ENCODE measurements at regions not wholly inside any gene's neighbourhood (a gene's known extent, or its start where the extent isn't known, plus 50 kb on each side); places are given as distances from the start of the nearest gene placed in this dataset.

DNA sequence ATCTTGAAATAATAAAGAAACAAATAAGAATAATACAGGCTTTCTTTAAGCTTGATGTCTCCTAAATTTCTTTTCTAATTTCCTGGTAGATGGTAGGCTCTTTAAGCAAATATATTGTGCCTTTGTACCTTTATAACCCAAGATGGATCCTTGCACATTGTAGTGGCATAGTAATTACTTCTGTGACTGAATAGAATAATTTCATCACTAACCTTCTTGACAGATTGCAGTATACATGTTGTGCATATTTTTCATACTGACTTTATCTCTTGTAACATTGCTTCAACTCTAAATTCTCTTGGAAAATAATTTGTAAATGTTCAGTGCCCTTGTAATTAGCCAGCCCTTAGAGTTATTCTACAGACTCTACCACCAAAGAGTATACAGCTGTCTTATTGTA lies 1433.8 kb upstream of the GBE1 start:
- Histone ChIP-seq H3K4me3 (ENCODE audit: low read length) (no peak overlapping the region), H3K4me2 (ENCODE audit: low read length) (no peak overlapping the region), H3K79me2 (ENCODE audit: low read length) (no peaks in the 10 kb centered on the region), H3F3A (ENCODE audit: low read length, unreplicated experiment) (no peaks in the 10 kb centered on the region), H2AFZ (ENCODE audit: low read length) (no peak overlapping the region), H3K9ac (ENCODE audit: low read length) (no peak overlapping the region), H3K4me1 (ENCODE audit: insufficient read depth, low read length) (peaks cover 9% of the 10 kb centered on the region), H3K9me2 (replicated peaks; ENCODE audit: low read length) (no peaks in the 10 kb centered on the region), H3K27me3 (ENCODE audit: low read length) (no peaks in the 10 kb centered on the region), H3K36me3 (ENCODE audit: low read depth, low read length) (no peaks in the 10 kb centered on the region), H4K20me1 (ENCODE audit: low read length) (no peaks in the 10 kb centered on the region), H3K27ac (ENCODE audit: low read length) (no peak overlapping the region), H3K9me3 (ENCODE audit: low read length) (no peaks in the 10 kb centered on the region)
- intact Hi-C loops (cut with micrococcal nuclease): no loop called here
- POLR2A ChIA-PET (ENCODE audit: unreplicated experiment): no interaction called here
- no peak for DNase-seq
- TF ChIP-seq EZH2phosphoT487 (IDR thresholded peaks at IDR 0.05; ENCODE audit: borderline replicate concordance, low read length) (no peak), EZH2 (IDR thresholded peaks at IDR 0.05; ENCODE audit: low read length, unreplicated experiment) (no peak)
- TF ChIP-seq, protein P1, sequence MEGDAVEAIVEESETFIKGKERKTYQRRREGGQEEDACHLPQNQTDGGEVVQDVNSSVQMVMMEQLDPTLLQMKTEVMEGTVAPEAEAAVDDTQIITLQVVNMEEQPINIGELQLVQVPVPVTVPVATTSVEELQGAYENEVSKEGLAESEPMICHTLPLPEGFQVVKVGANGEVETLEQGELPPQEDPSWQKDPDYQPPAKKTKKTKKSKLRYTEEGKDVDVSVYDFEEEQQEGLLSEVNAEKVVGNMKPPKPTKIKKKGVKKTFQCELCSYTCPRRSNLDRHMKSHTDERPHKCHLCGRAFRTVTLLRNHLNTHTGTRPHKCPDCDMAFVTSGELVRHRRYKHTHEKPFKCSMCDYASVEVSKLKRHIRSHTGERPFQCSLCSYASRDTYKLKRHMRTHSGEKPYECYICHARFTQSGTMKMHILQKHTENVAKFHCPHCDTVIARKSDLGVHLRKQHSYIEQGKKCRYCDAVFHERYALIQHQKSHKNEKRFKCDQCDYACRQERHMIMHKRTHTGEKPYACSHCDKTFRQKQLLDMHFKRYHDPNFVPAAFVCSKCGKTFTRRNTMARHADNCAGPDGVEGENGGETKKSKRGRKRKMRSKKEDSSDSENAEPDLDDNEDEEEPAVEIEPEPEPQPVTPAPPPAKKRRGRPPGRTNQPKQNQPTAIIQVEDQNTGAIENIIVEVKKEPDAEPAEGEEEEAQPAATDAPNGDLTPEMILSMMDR (conservative IDR thresholded peaks at IDR 0.05; ENCODE audit: low read depth, low read length): no peak
- CTCF ChIA-PET: no interaction called here
- no TSS peak for BruUV-seq (replicated peaks)
- no peak for ATAC-seq

DNA sequence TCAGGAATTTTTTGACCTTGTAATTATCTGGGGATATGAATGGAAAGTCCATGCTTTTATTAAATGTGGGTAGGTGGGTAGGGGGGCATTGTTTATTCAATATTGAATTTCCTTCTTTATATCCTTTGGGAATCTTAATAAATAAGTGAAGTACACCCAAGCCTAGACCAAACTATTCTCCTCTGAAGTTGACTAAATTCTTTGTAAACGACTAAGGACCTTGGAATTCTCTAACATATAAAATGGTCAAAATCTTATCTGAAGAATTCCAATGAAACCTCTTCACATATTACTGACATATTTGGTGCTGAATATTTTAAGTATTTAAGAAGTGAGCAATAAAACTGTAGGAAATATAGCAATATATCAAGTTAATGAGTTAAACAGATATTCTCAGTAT lies 1432.1 kb upstream of the GBE1 start:
- no peak overlapping the region for H3K4me3 ChIP-seq (ENCODE audit: low read length)
- no peaks in the 10 kb centered on the region for H3K79me2 ChIP-seq (ENCODE audit: low read length)
- no peaks in the 10 kb centered on the region for H3K27me3 ChIP-seq (ENCODE audit: low read length)
- POLR2A ChIA-PET (ENCODE audit: unreplicated experiment): no interaction called here
- H3K4me2 ChIP-seq (ENCODE audit: low read length): peak overlapping the region; percentile 12; the same call in 1 of the 2 replicates
- no peaks in the 10 kb centered on the region for H3K36me3 ChIP-seq (ENCODE audit: low read depth, low read length)
- no TSS peak for BruUV-seq (replicated peaks)
- no peaks in the 10 kb centered on the region for H3K9me3 ChIP-seq (ENCODE audit: low read length)
- ATAC-seq (peak; percentile 96), DNase-seq (peak; percentile 75)
- no peaks in the 10 kb centered on the region for H4K20me1 ChIP-seq (ENCODE audit: low read length)
- no peak overlapping the region for H2AFZ ChIP-seq (ENCODE audit: low read length)
- H3K9ac ChIP-seq (ENCODE audit: low read length): no peak overlapping the region
- TF ChIP-seq EZH2phosphoT487 (IDR thresholded peaks at IDR 0.05; ENCODE audit: borderline replicate concordance, low read length): no peak
- TF ChIP-seq EZH2 (IDR thresholded peaks at IDR 0.05; ENCODE audit: low read length, unreplicated experiment): no peak
- TF ChIP-seq, protein P1 (conservative IDR thresholded peaks at IDR 0.05; ENCODE audit: low read depth, low read length): no peak
- CTCF ChIA-PET: no interaction called here
- peaks cover 9% of the 10 kb centered on the region for H3K4me1 ChIP-seq (ENCODE audit: insufficient read depth, low read length)
- H3K9me2 ChIP-seq (replicated peaks; ENCODE audit: low read length): no peaks in the 10 kb centered on the region
- intact Hi-C loops (cut with micrococcal nuclease): no loop called here
- no peaks in the 10 kb centered on the region for H3F3A ChIP-seq (ENCODE audit: low read length, unreplicated experiment)
- H3K27ac ChIP-seq (ENCODE audit: low read length): no peak overlapping the region

DNA sequence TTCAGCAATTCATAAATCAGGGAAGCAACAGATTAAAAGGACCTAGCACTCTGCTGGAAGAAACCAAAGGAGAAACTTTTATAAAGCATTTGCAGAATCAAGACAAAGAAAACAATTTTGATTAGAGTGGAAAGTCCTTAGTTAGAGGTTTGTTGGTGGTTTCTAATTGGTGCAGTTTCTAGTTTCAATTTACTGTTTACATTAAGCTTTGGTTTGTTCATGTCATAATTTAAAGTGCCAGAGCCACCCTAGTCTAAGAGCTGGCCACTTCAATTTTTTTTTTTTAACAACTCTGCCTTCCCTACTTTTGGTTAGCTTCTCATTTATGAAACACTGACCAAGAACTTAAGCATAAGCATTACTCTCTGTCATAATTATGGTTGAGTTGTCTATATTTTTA lies 1428.2 kb upstream of the GBE1 start:
- Histone ChIP-seq H3K4me2 (ENCODE audit: low read length) (peak overlapping the region; percentile 60), H4K20me1 (ENCODE audit: low read length) (no peaks in the 10 kb centered on the region), H3K27ac (ENCODE audit: low read length) (no peak overlapping the region), H3K9me2 (replicated peaks; ENCODE audit: low read length) (no peaks in the 10 kb centered on the region), H3F3A (ENCODE audit: low read length, unreplicated experiment) (no peaks in the 10 kb centered on the region), H3K9ac (ENCODE audit: low read length) (no peak overlapping the region), H3K36me3 (ENCODE audit: low read depth, low read length) (no peaks in the 10 kb centered on the region), H3K79me2 (ENCODE audit: low read length) (no peaks in the 10 kb centered on the region), H3K9me3 (ENCODE audit: low read length) (no peaks in the 10 kb centered on the region), H3K4me1 (ENCODE audit: insufficient read depth, low read length) (peaks cover 9% of the 10 kb centered on the region), H2AFZ (ENCODE audit: low read length) (peak overlapping the region; percentile 66), H3K4me3 (ENCODE audit: low read length) (peak overlapping the region; percentile 16; the same call in 1 of the 2 replicates), H3K27me3 (ENCODE audit: low read length) (no peaks in the 10 kb centered on the region)
- TF ChIP-seq, protein P1 (conservative IDR thresholded peaks at IDR 0.05; ENCODE audit: low read depth, low read length): no peak
- no peak for TF ChIP-seq EZH2 (IDR thresholded peaks at IDR 0.05; ENCODE audit: low read length, unreplicated experiment)
- DNase-seq: peak; percentile 30
- POLR2A ChIA-PET (ENCODE audit: unreplicated experiment): interaction anchor here (0.6 kb wide), 1 partner anchor 17 kb away, joined by 5 read pairs; no protein-coding TSS in a partner anchor
- intact Hi-C loops (cut with micrococcal nuclease): no loop called here
- CTCF ChIA-PET: no interaction called here
- ATAC-seq: no peak; the same call in 1 of the 2 replicates
- no TSS peak for BruUV-seq (replicated peaks)

Measured in PC-3 (cell line).